Adrenal gland (tissue), 9 donors: ENCODE measurements at regions not wholly inside any gene's neighbourhood (a gene's known extent, or its start where the extent isn't known, plus 50 kb on each side); places are given as distances from the start of the nearest gene placed in this dataset.

Experiments used
- DNase-seq, 7 donors: peaks; one replicate each; pipeline ENCODE4 v3.0.0-alpha.2; 2019 to 2020
- H3K27ac ChIP-seq, 5 donors: fragments of 200-600 bp; sonication (generic) in 4 of 5; 1 replicate in 3 of 5; 2 replicates in 2 of 5; pipeline versions ENCODE4 v1.5.1 to v1.8.0; 2016 to 2020; ENCODE audit warnings: mild to moderate bottlenecking in 1 of 5
- H3K27me3 ChIP-seq: fragments of 200-600 bp; 2 replicates; pipeline ENCODE4 v1.8.0; 2021
- H3K36me3 ChIP-seq, 2 donors: fragments of 200-600 bp; replicated peaks in 1 of 2; 1 replicate in 1 of 2; 2 replicates in 1 of 2; pipeline versions ENCODE4 v1.5.1 to v1.8.0; 2018 to 2022
- H3K4me1 ChIP-seq, 2 donors: fragments of 200-600 bp; replicated peaks in 1 of 2; 1 replicate in 1 of 2; 2 replicates in 1 of 2; pipeline versions ENCODE4 v1.5.1 to v1.8.0; 2018 to 2021
- H3K4me3 ChIP-seq, 4 donors: fragments of 200-600 bp; sonication (generic) in 3 of 4; one replicate each; pipeline ENCODE4 v1.5.1; 2016 to 2018
- H3K9me3 ChIP-seq, 3 donors: fragments of 200-600 bp; sonication (generic) in 1 of 3; replicated peaks in 1 of 3; 1 replicate in 2 of 3; 2 replicates in 1 of 3; pipeline versions ENCODE4 v1.5.1 to v1.8.0; 2016 to 2021
- CTCF ChIP-seq, 6 experiments: fragments of 450-650 bp in 4 of 6; fragments of 200-600 bp in 2 of 6; sonication (generic) in 1 of 6; IDR thresholded peaks; 1 replicate in 5 of 6; 2 replicates in 1 of 6; pipeline versions ENCODE4 v1.5.1 to v1.8.0; 2016 to 2021; ENCODE audit warnings: antibody characterized with exemption in 6 of 6, mild to moderate bottlenecking in 2 of 6, moderate library complexity in 1 of 6
- POLR2A ChIP-seq, 2 donors: fragments of 450-650 bp; IDR thresholded peaks; one replicate each; pipeline ENCODE4 v1.6.1; 2017; ENCODE audit warnings: antibody characterized with exemption in 2 of 2, mild to moderate bottlenecking in 2 of 2, moderate library complexity in 1 of 2
- WGBS, 4 donors: extraction: QIAGEN DNeasy Blood & Tissue Kit in 2 of 4; methylation state at CpG; one replicate each; pipeline versions ENCODE4 v1.1.5 to v1.1.7; 2013 to 2017; 5-methylcytosine and 5-hydroxymethylcytosine counted together
- intact Hi-C, 2 donors: fragments of 100-400 bp; cut with DNase I; formaldehyde crosslinking; loops; one replicate each; pipeline versions ENCODE4 v1.14.1 to v1.15.0; 2022 to 2023
- donor health status: healthy with polysubstance abuse.
- donor health status: Bipolar disorder and iron deficiency.
- donor health status: DM: yes; HTN: yes; CAD: no.
- donor health status: DM: no; HTN: no; CAD: no.
- donor health status: DM: no; HTN: no; CAD: no.

GRCh38 chr13:97639236-97639635 lies 205.3 kb downstream of the RAP2A start:
- Histone ChIP-seq H3K4me3 (no peak overlapping the region), H3K36me3 (no peaks in the 10 kb centered on the region), H3K27ac (no peak overlapping the region), H3K27me3 (no peaks in the 10 kb centered on the region), H3K4me1 (no peaks in the 10 kb centered on the region), H3K9me3 (no peaks in the 10 kb centered on the region)
- TF ChIP-seq CTCF (IDR thresholded peaks at IDR 0.05) = no peak
- no peak for TF ChIP-seq POLR2A (IDR thresholded peaks at IDR 0.05)
- intact Hi-C loops = no loop called here
- DNase-seq = no peak

GRCh38 chr13:97640268-97640667 lies 206.3 kb downstream of the RAP2A start:
- no peak for TF ChIP-seq CTCF (IDR thresholded peaks at IDR 0.05)
- TF ChIP-seq POLR2A (IDR thresholded peaks at IDR 0.05) = no peak
- WGBS, 4 donors = 62 to 95% (median 83%) methylated on average over 2 of the region's 2 CpGs
- H3K4me1 ChIP-seq = no peaks in the 10 kb centered on the region
- H3K36me3 ChIP-seq = no peaks in the 10 kb centered on the region
- intact Hi-C loops = no loop called here
- H3K4me3 ChIP-seq = no peak overlapping the region
- no peaks in the 10 kb centered on the region for H3K27me3 ChIP-seq
- no peaks in the 10 kb centered on the region for H3K9me3 ChIP-seq
- DNase-seq = peak in 1 of 7 donors; percentile 39
- no peak overlapping the region for H3K27ac ChIP-seq

GRCh38 chr13:97648171-97648880 lies 214.4 kb downstream of the RAP2A start:
- no peaks in the 10 kb centered on the region for H3K9me3 ChIP-seq
- no peak overlapping the region for H3K27ac ChIP-seq
- intact Hi-C loops = no loop called here
- no peaks in the 10 kb centered on the region for H3K27me3 ChIP-seq
- TF ChIP-seq CTCF (IDR thresholded peaks at IDR 0.05) (no peak), POLR2A (IDR thresholded peaks at IDR 0.05) (no peak)
- no peak for DNase-seq
- no peaks in the 10 kb centered on the region for H3K4me1 ChIP-seq
- no peaks in the 10 kb centered on the region for H3K36me3 ChIP-seq
- H3K4me3 ChIP-seq = no peak overlapping the region
- 82 to 86% (median 85%) methylated on average over 14 of the region's 14 CpGs for WGBS, 4 donors

- H3K36me3 ChIP-seq = no peaks in the 10 kb centered on the region
- no peaks in the 10 kb centered on the region for H3K4me1 ChIP-seq
- no peak for DNase-seq
- no peaks in the 10 kb centered on the region for H3K27me3 ChIP-seq
- no peaks in the 10 kb centered on the region for H3K9me3 ChIP-seq
- no peak overlapping the region for H3K4me3 ChIP-seq
- H3K27ac ChIP-seq = no peak overlapping the region
- TF ChIP-seq POLR2A (IDR thresholded peaks at IDR 0.05) (no peak), CTCF (IDR thresholded peaks at IDR 0.05) (no peak)
- intact Hi-C loops = no loop called here
These were observed 214.9 kb downstream of the RAP2A start for GRCh38 chr13:97648881-97649224.
